OCI-LY3 (cell line): ENCODE measurements at regions not wholly inside any gene's neighbourhood (a gene's known extent, or its start where the extent isn't known, plus 50 kb on each side); places are given as distances from the start of the nearest gene placed in this dataset.
"Not testable (repeated sequence)": the region's sequence is repeated elsewhere in the genome, so short reads cannot be mapped to it uniquely, and the experiment has no call there.

Experiments used
- CTCF ChIP-seq: fragments of 200-600, 300-600 bp; sonication (generic); IDR thresholded peaks from 2 replicates; pipeline ENCODE4 v1.5.1; 2014; ENCODE audit warnings: antibody characterized with exemption, low read length, low read depth
- EZH2phosphoT487 ChIP-seq: fragments of 200-600 bp; shearing (Covaris generic); IDR thresholded peaks from 2 replicates; pipeline ENCODE4 v1.6.1; 2018; ENCODE audit warnings: antibody characterized with exemption, mixed run types, low read depth

GRCh38 chr6:8619408-8619807 lies 184.1 kb upstream of the SLC35B3 start:
- not testable (repeated sequence) for TF ChIP-seq CTCF, EZH2phosphoT487
